ENCODE measurements at regions not wholly inside any gene's neighbourhood (a gene's known extent, or its start where the extent isn't known, plus 50 kb on each side); places are given as distances from the start of the nearest gene placed in this dataset.

DNA sequence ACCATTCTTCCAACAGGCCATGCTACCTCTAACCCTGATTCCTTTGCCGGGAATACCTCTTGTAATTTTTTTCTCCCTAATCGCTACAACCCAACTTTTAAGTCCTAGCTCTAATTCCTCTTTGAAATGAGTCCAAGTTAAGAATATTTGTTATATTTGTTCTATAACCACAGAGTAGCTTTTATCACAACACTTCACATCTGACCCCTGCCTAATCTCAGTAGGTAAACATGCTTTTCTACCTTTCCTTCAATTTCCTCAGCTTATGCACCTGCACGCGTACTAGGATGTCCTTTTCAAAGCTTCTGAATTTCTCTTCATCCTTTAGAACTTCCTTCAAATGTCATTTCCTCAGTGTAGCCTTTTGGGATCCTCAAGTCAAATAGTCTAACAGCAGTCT lies 915.5 kb upstream of the LCORL start:
- no peak overlapping the region for H3K27ac ChIP-seq
- TF ChIP-seq, protein P1, sequence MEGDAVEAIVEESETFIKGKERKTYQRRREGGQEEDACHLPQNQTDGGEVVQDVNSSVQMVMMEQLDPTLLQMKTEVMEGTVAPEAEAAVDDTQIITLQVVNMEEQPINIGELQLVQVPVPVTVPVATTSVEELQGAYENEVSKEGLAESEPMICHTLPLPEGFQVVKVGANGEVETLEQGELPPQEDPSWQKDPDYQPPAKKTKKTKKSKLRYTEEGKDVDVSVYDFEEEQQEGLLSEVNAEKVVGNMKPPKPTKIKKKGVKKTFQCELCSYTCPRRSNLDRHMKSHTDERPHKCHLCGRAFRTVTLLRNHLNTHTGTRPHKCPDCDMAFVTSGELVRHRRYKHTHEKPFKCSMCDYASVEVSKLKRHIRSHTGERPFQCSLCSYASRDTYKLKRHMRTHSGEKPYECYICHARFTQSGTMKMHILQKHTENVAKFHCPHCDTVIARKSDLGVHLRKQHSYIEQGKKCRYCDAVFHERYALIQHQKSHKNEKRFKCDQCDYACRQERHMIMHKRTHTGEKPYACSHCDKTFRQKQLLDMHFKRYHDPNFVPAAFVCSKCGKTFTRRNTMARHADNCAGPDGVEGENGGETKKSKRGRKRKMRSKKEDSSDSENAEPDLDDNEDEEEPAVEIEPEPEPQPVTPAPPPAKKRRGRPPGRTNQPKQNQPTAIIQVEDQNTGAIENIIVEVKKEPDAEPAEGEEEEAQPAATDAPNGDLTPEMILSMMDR (IDR thresholded peaks at IDR 0.05) = no peak
- TF ChIP-seq POLR2A (IDR thresholded peaks at IDR 0.05) = no peak
- DNase-seq (no peak), ATAC-seq (no peak)
- H3K4me3 ChIP-seq = no peak overlapping the region
- H3K9me3 ChIP-seq = no peaks in the 10 kb centered on the region
- H3K27me3 ChIP-seq = no peaks in the 10 kb centered on the region
- H3K36me3 ChIP-seq = no peaks in the 10 kb centered on the region
- H3K4me1 ChIP-seq = peaks cover 0 to 6% (median 0%) of the 10 kb centered on the region in 12 donors
- intact Hi-C loops (cut with DNase I) = loop anchor here in 4 of 10 donors (5.0 kb wide), 2 partner anchors 245 to 250 kb away; no protein-coding TSS in a partner anchor
- WGBS, 4 donors = 82 to 95% (median 88%) methylated on average over 4 of the region's 4 CpGs

- Histone ChIP-seq H3K27me3 (no peaks in the 10 kb centered on the region), H3K4me1 (peaks cover 0 to 6% (median 0%) of the 10 kb centered on the region in 12 donors), H3K9me3 (no peaks in the 10 kb centered on the region), H3K36me3 (no peaks in the 10 kb centered on the region), H3K4me3 (no peak overlapping the region), H3K27ac (no peak overlapping the region)
- 51 to 72% (median 59%) methylated on average over 7 of the region's 7 CpGs for WGBS, 4 donors
- no peak for DNase-seq
- intact Hi-C loops (cut with DNase I) = loop anchor here in 6 of 10 donors (2.0 to 5.0 kb wide), 4 partner anchors 244 to 249 kb away; no protein-coding TSS in a partner anchor
- ATAC-seq = no peak
- TF ChIP-seq, protein P1 (IDR thresholded peaks at IDR 0.05) = no peak
- no peak for TF ChIP-seq POLR2A (IDR thresholded peaks at IDR 0.05)
Observed at GRCh38 chr4:18935659-18936345, 914.2 kb upstream of the LCORL start.

GRCh38 chr4:18934197-18934596 lies 912.6 kb upstream of the LCORL start:
- no peak for TF ChIP-seq POLR2A (IDR thresholded peaks at IDR 0.05)
- TF ChIP-seq, protein P1 (IDR thresholded peaks at IDR 0.05) = peak in 9 of 12 donors; percentile 13 to 53 (median 32)
- ATAC-seq (peak in 3 of 4 donors; percentile 34 to 55 (median 55)), DNase-seq (no peak)
- no peaks in the 10 kb centered on the region for H3K36me3 ChIP-seq
- intact Hi-C loops (cut with DNase I) = loop anchor here in 6 of 10 donors (1.0 to 5.0 kb wide), 6 partner anchors 137 to 245 kb away; no protein-coding TSS in a partner anchor
- H3K27ac ChIP-seq = no peak overlapping the region
- no peaks in the 10 kb centered on the region for H3K9me3 ChIP-seq
- 28 to 38% (median 32%) methylated on average over 4 of the region's 4 CpGs for WGBS, 4 donors
- no peak overlapping the region for H3K4me3 ChIP-seq
- H3K27me3 ChIP-seq = no peaks in the 10 kb centered on the region
- peaks cover 0 to 6% (median 0%) of the 10 kb centered on the region in 12 donors for H3K4me1 ChIP-seq

GRCh38 chr4:18932730-18933339 lies 911.3 kb upstream of the LCORL start:
- Histone ChIP-seq H3K27ac (no peak overlapping the region), H3K27me3 (no peaks in the 10 kb centered on the region), H3K36me3 (no peaks in the 10 kb centered on the region), H3K9me3 (no peaks in the 10 kb centered on the region), H3K4me1 (peaks cover 0 to 6% (median 0%) of the 10 kb centered on the region in 12 donors), H3K4me3 (no peak overlapping the region)
- ATAC-seq = peak; percentile 53 to 89 (median 69)
- no peak for DNase-seq
- WGBS, 4 donors = 48 to 63% (median 55%) methylated on average over 1 of the region's 1 CpG
- intact Hi-C loops (cut with DNase I) = loop anchor here in 4 of 10 donors (5.0 kb wide), 3 partner anchors 136 to 241 kb away; no protein-coding TSS in a partner anchor
- TF ChIP-seq, protein P1 (IDR thresholded peaks at IDR 0.05) = no peak
- TF ChIP-seq POLR2A (IDR thresholded peaks at IDR 0.05) = no peak

Measured in heart left ventricle (tissue), 16 donors.